ENCODE measurements at regions not wholly inside any gene's neighbourhood (a gene's known extent, or its start where the extent isn't known, plus 50 kb on each side); places are given as distances from the start of the nearest gene placed in this dataset.

GRCh38 chr5:173458828-173459609 lies 130.8 kb upstream of the STC2 start:
- DNase-seq: peak; percentile 50 to 64

GRCh38 chr5:173457482-173457881 lies 129.3 kb upstream of the STC2 start:
- no peak for DNase-seq

GRCh38 chr5:173456751-173457171 lies 128.5 kb upstream of the STC2 start:
- DNase-seq: peak in 1 of 2 donors; percentile 2

- DNase-seq: no peak
These were observed 128.0 kb upstream of the STC2 start for GRCh38 chr5:173456181-173456580.

GRCh38 chr5:173455599-173455957 lies 127.4 kb upstream of the STC2 start:
- no peak for DNase-seq

GRCh38 chr5:173454736-173455598 lies 126.8 kb upstream of the STC2 start:
- no peak for DNase-seq

DNA sequence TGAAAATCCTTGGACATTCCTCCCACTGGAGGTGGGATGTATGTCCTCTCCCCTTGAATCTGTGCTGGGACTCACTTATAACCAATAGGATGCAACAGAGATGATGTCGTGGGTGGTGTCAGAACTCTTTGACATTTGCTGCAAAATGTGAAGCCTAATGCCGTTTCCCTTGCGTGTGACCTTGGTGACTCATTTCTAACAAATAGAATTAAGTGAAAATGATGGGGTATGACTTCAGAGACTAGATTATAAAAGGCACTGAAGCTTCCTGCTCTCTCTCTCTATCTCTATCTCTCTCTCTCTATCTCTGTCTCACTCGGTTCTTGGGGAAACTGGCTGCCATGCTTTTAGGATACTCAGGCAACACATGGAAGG lies 126.1 kb upstream of the STC2 start:
- peak; percentile 16 to 40 for DNase-seq

DNA sequence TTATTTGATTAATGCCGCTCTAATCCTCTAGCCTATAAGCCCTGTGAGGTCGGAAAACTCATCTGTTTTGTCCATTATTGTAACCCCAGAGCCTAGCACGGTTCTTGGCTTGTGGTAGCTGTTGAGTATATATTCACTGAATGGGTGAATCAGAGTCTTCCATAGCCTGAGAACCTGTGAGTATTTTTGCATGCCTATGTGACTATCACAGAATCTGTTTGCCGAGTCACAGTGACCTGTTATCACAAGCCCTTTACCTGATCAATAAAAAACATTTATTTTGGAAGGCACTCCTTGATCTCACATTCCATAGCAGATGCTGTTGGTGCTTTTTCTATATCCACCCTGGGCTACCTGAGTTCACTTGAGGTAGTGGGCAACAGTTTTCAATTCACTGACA lies 125.0 kb upstream of the STC2 start:
- DNase-seq: no peak

DNA sequence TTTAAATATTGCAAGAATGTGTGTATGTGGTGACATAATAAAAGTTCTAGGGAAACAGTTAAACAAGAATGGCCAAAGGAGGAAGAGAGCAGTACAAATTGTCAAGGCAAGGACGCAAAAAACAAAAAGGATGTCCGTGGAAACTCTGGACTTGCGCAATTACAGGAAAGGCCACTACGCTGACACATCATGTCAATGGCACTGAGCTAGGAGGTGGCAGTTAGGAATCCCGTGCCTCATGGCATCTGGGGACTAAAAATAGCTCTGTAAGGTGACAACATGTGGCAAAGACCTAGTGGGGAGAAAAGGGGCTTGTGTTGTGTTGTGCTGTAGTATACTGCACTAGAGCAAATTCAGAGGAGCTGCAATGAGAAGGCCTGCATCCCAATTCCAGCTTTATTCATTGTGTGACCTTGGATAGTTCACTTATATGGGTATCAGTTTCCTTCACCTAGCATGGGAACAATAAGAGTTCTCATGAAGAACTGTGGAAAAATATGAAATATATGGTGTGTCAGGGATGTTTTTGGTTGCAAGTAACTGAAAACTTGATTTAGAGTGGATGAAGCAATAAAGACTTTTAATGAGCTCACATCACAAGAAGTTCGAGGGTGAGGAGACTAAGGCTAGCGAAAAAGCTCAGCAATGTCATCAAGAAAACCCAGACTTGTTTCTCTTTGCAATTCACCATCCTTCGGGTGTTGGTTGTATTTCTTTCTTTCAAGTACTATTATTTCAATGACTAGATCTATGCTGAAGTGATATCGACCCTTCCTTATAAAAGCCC lies 124.1 kb upstream of the STC2 start:
- DNase-seq: peak; percentile 95 to 96

DNA sequence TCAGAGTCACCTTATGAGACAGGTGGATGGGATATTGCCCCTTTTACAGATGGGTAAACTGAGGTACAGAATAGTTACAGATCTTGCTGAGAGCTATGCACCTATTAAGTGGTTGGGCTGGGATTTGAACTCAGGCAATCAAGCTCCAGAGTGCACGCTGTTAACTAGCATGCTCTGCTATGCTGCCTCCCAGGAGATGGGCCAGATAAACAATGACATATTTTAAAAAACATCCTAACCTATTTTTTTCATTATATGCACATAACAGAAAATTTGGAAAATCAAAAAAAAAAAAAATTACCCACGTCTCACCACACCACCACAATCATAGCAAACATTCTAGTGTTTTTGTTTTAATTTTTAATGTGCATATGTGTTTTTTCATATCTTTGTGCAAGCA lies 123.4 kb upstream of the STC2 start:
- no peak for DNase-seq

DNA sequence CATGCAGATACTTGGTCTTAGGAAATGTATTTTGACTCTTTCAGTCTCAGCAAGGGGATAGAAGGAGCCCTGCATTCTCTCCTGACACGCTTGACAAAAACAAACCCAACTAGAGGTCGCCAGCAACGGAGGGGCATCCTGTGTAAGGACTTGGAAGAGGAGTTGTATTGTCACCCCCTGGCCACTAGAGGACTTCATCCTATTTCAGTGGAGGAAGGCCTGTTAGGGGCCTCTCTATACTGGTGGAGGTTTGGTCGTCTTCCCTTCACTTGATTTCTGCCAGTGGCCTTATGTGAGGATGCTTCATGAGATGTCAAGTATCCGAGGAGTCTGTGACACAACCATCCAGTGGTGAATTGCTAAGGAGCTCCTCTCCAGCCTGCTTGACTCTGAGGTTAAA lies 122.8 kb upstream of the STC2 start:
- peak in 1 of 2 donors; percentile 15 for DNase-seq

DNA sequence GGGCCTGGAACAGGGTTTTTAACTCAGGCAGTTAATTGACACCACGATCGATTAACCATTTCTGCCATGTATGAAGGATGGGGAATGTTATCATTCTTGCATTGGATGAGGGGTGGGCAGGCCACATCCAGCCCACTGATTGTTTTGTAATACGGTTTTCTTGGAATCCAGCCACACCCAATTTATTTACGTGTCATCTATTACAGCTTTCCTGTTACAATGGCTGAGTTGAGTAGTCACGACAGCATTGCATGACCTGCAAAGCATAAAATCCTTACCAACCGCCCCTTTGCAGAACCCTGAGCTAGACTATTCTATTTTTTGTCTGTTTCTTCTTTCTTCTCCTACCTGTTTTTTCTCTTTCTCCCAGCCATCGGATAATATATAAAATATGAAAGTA lies 122.0 kb upstream of the STC2 start:
- DNase-seq: no peak

DNA sequence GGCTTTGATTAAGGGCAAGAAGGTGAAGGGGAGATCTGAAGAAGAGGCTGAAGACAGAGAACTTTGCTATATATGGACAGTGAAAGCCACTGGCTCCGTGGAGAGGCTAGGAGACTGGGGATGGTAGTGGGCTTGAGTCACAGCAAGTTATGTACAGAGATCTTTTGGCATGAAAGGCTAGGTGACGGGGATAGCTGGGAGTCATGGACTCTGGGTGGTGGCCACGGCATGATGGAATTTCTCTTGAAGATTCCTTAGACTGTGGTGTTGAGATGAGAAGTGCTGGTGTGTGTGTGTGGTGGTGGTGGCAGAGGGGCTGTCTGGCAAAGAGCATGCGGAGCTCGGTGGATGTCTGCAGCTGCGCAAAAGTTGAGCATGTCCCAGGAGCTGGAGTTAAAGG lies 120.6 kb upstream of the STC2 start:
- no peak for DNase-seq

- no peak for DNase-seq
These were observed 115.8 kb upstream of the STC2 start for GRCh38 chr5:173443971-173444370.

DNA sequence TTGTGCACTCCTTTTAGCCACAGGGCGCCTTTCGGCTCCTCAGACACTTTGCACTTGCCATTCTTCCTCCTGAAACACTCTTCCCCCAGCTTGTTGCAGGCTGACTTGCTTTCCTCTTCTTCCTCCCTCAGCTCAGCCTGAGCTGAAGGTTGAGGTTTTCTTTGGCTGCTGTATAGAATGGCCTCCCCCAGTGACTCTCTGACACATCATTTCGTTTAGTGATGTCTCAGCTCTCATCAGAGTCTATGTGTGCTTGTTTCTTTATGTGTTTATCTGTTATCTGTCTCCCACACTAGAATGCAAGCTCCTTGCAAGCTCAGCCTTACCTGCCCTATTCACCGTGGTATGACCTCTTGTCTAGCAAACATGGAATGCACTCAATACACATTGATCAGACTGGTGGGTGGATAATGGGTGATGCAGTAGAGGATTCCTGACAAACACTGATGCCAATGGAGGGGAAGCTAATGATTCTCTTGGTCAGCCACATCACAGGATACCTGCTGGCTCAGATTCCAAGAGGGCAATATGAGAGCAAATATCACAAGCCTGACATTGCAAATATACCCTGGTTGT lies 112.9 kb upstream of the STC2 start:
- no peak for DNase-seq

- DNase-seq: no peak
These were observed 110.7 kb upstream of the STC2 start for GRCh38 chr5:173438951-173439350.

GRCh38 chr5:173435447-173435846 lies 107.2 kb upstream of the STC2 start:
- DNase-seq: no peak

- DNase-seq: no peak
These were observed 106.1 kb upstream of the STC2 start for GRCh38 chr5:173434270-173434669.

DNA sequence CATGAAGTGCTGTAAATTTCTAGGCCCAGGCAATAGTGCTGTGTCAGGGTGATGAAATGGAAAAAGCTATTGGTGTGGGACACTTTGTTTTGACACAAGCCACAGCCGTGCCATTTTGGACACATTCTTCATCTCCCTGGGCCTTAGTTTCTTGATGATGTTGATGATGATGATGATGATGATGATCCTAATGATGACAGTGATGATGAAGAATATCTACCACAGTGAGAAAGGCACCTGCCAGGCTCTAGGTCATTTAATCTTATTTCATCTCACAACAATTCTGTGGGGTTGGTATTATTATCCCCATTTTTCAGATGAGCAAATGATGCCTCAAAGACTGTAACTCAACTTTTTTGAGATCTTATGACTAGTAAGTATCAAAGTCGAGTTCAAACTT lies 102.2 kb upstream of the STC2 start:
- no peak for DNase-seq

DNA sequence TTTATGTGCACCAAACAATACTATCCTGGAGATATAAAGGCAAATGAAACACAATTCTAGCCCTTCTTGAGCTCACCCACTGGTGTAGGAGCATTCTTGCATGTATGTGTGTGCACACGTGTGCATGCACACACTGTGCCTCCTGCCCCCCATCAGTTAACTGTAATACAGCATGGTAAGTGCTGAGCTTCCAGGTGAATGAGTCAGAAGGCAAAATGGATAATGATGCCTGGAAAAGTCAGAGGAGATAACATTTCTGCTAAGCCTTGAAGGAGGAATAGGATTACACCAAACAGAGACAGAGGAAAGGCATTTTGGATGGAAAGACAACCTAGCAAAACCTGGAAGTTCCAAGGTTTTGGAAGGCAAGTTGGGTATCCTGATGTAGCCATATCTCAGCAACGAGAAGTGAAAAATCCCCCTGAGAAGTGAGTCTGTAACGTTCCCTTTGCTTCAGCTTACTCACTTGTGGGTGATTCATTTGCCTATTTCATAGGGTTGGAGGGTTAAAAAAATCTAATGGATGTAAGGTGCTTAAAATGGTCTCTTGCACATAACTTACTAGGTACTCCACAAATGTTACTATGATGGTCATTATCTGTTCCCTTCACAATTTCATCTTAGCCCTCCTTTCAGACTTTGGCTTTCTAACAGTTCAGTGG lies 101.4 kb upstream of the STC2 start:
- DNase-seq: no peak

GRCh38 chr5:173423452-173424117 lies 95.4 kb upstream of the STC2 start:
- DNase-seq: no peak

GRCh38 chr5:173420108-173420507 lies 91.9 kb upstream of the STC2 start:
- DNase-seq: no peak
